OCI-LY3 (cell line): ENCODE measurements at regions not wholly inside any gene's neighbourhood (a gene's known extent, or its start where the extent isn't known, plus 50 kb on each side); places are given as distances from the start of the nearest gene placed in this dataset.

ENCODE experiments used
- H2AFZ ChIP-seq: fragments of 200-600, 300-600 bp; shearing (Covaris generic); 2 replicates; pipeline ENCODE4 v1.6.0; 2014; ENCODE audit warnings: antibody characterized with exemption, low read depth, low read length
- H3K27ac ChIP-seq: fragments of 200-600, 300-600 bp; sonication (generic); 2 replicates; pipeline ENCODE4 v1.5.1; 2014; ENCODE audit warnings: mild to moderate bottlenecking, low read length, moderate library complexity, mixed read lengths
- H3K27me3 ChIP-seq: fragments of 200-600, 300-600 bp; sonication (generic); 2 replicates; pipeline ENCODE4 v1.6.1; 2014; ENCODE audit warnings: low read depth, low read length, mixed read lengths
- H3K36me3 ChIP-seq: fragments of 200-600, 300-600 bp; sonication (generic); replicated peaks from 2 replicates; pipeline ENCODE3; 2014; ENCODE audit warnings: low read depth, low read length, mixed read lengths
- H3K4me1 ChIP-seq: fragments of 300-600, 200-600 bp; sonication (generic); 2 replicates; pipeline ENCODE4 v1.6.1; 2014; ENCODE audit warnings: low read length, mixed read lengths
- H3K4me2 ChIP-seq: fragments of 200-600, 300-600 bp; sonication (generic); 2 replicates; pipeline ENCODE4 v1.6.1; 2014; ENCODE audit warnings: low read length, mixed read lengths
- H3K4me3 ChIP-seq: fragments of 300-600, 200-600 bp; sonication (generic); 2 replicates; pipeline ENCODE4 v1.5.1; 2014; ENCODE audit warnings: antibody characterized with exemption, mild to moderate bottlenecking, low read length, moderate library complexity
- H3K79me2 ChIP-seq: fragments of 300-600, 200-600 bp; shearing (Covaris generic); 2 replicates; pipeline ENCODE4 v1.6.1; 2014; ENCODE audit warnings: mild to moderate bottlenecking, low read length, mixed read lengths
- H3K9ac ChIP-seq: fragments of 300-600, 200-600 bp; shearing (Covaris generic); 2 replicates; pipeline ENCODE4 v1.6.0; 2014; ENCODE audit warnings: mild to moderate bottlenecking, low read length, moderate library complexity
- H3K9me3 ChIP-seq: fragments of 200-600, 300-600 bp; shearing (Covaris generic); 2 replicates; pipeline ENCODE4 v1.6.1; 2014; ENCODE audit warnings: low read length, mixed read lengths; ENCODE audit not compliant: insufficient read depth
- H4K20me1 ChIP-seq: fragments of 200-600, 300-600 bp; sonication (generic); 2 replicates; pipeline ENCODE4 v1.6.1; 2016; ENCODE audit warnings: low read length, mixed read lengths; ENCODE audit not compliant: insufficient read depth
- CTCF ChIP-seq: fragments of 200-600, 300-600 bp; sonication (generic); IDR thresholded peaks from 2 replicates; pipeline ENCODE4 v1.5.1; 2014; ENCODE audit warnings: antibody characterized with exemption, low read length, low read depth
- EZH2phosphoT487 ChIP-seq: fragments of 200-600 bp; shearing (Covaris generic); IDR thresholded peaks from 2 replicates; pipeline ENCODE4 v1.6.1; 2018; ENCODE audit warnings: antibody characterized with exemption, mixed run types, low read depth

DNA sequence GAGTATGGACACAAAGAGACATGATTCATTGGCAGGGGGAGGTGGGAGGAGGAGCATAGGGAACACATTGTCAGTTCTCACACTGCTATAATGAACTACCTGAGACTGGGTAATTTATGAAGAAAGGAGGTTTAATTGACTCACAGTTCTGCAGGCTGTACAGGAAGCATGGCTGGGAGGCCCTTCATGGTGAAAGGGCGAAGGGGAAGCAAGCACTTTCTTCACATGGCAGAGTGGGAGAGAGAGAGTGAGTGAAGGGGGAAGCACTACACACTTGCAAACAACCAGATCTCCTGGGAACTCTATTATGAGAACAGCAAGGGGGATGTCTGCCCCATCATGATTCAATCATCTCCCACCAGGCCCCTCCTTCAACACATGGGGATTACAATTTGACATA, 391.8 kb downstream of the BMP4 start:
- H3K79me2 ChIP-seq = no peaks in the 10 kb centered on the region
- H3K4me3 ChIP-seq = no peak overlapping the region
- no peak overlapping the region for H3K4me2 ChIP-seq

DNA sequence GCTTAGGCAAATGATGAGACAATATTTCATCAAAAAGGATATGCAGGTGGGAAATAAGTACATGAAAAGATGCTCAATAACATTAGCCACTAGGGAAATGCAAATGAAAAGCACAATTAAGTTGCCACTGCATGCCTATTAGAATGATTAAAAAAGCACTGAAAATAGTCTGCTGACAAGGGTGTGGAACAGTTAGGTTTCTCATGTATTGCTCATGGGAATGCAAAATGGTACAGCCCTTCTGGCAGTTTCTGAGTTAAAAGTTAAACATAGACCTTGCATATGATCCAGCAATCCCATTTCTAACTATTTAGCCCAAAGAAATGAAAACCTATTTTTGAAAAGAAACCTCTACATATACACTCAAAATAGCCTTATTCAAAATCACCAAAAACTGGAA, 393.0 kb downstream of the BMP4 start:
- Histone ChIP-seq H3K9ac (no peak overlapping the region), H3K36me3 (peaks cover 6% of the 10 kb centered on the region), H3K27ac (no peak overlapping the region), H3K27me3 (no peaks in the 10 kb centered on the region), H3K79me2 (no peaks in the 10 kb centered on the region), H2AFZ (no peak overlapping the region), H3K4me1 (peaks cover 10% of the 10 kb centered on the region), H3K4me2 (no peak overlapping the region), H4K20me1 (no peaks in the 10 kb centered on the region), H3K9me3 (peaks cover 9% of the 10 kb centered on the region; the same call in 1 of the 2 replicates), H3K4me3 (no peak overlapping the region)
- TF ChIP-seq CTCF (no peak), EZH2phosphoT487 (no peak)

More for the DNA sequence above, 391.8 kb downstream of the BMP4 start:
- Histone ChIP-seq H3K9ac (no peak overlapping the region), H3K4me1 (peaks cover 17% of the 10 kb centered on the region), H4K20me1 (no peaks in the 10 kb centered on the region), H3K27ac (no peak overlapping the region), H3K9me3 (peaks cover 9% of the 10 kb centered on the region; the same call in 1 of the 2 replicates), H3K36me3 (peaks cover 6% of the 10 kb centered on the region), H3K27me3 (no peaks in the 10 kb centered on the region), H2AFZ (no peak overlapping the region)
- TF ChIP-seq CTCF (no peak), EZH2phosphoT487 (no peak)

DNA sequence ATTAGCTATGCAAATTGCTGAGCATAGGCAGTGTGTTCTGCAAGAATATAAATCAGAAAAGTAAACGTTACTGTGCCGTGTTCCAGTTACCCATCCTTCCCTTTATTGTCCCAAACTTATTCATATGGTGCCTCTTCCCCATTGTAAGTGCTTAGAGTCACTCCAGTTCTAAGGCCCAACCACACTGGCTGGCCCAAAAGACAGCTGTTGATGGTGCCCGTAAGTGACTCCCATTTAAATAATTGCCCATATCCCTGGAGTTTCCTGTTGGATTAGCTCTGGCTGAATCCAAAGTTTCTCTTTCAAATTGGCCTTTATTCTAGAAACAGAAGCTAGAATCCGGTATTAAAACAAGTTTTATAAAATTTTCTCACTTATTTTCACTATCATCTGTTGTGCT, 400.1 kb upstream of the DDHD1 start:
- Histone ChIP-seq H3K4me2 (no peak overlapping the region), H3K79me2 (no peaks in the 10 kb centered on the region), H3K36me3 (no peaks in the 10 kb centered on the region), H3K4me1 (peaks cover under 1% of the 10 kb centered on the region), H2AFZ (no peak overlapping the region), H3K9ac (no peak overlapping the region), H3K27ac (no peak overlapping the region), H3K9me3 (no peaks in the 10 kb centered on the region), H3K27me3 (no peaks in the 10 kb centered on the region), H4K20me1 (no peaks in the 10 kb centered on the region), H3K4me3 (no peak overlapping the region)
- TF ChIP-seq CTCF (no peak), EZH2phosphoT487 (no peak)

GRCh38 chr14:53551862-53552261, 398.7 kb upstream of the DDHD1 start:
- no peaks in the 10 kb centered on the region for H4K20me1 ChIP-seq
- no peaks in the 10 kb centered on the region for H3K9me3 ChIP-seq
- H3K4me3 ChIP-seq = no peak overlapping the region
- no peaks in the 10 kb centered on the region for H3K27me3 ChIP-seq
- no peak overlapping the region for H3K9ac ChIP-seq
- H3K36me3 ChIP-seq = no peaks in the 10 kb centered on the region
- TF ChIP-seq EZH2phosphoT487 = no peak
- TF ChIP-seq CTCF = no peak
- no peaks in the 10 kb centered on the region for H3K79me2 ChIP-seq
- no peak overlapping the region for H3K4me2 ChIP-seq
- no peak overlapping the region for H3K27ac ChIP-seq
- no peak overlapping the region for H2AFZ ChIP-seq
- peaks cover 14% of the 10 kb centered on the region for H3K4me1 ChIP-seq
